ENCODE measurements at regions not wholly inside any gene's neighbourhood (a gene's known extent, or its start where the extent isn't known, plus 50 kb on each side); places are given as distances from the start of the nearest gene placed in this dataset.

GRCh38 chr2:120481446-120482194 lies 135.7 kb downstream of the INHBB start (continued):
- no peak for TF ChIP-seq ZNF496 (CRISPR knock-in tag; IDR thresholded peaks at IDR 0.05; ENCODE audit: insufficient replicate concordance)
- no peak for TF ChIP-seq MAFK (conservative IDR thresholded peaks at IDR 0.05 in 1 of 2, IDR thresholded peaks at IDR 0.05 in 1 of 2; ENCODE audit: low read length in 2 of 2)
- TF ChIP-seq ZNF782 (CRISPR knock-in tag; IDR thresholded peaks at IDR 0.05; ENCODE audit: borderline replicate concordance): no peak
- TF ChIP-seq PRMT3 (CRISPR knock-in tag; IDR thresholded peaks at IDR 0.05; ENCODE audit: borderline replicate concordance, low read depth): no peak
- TF ChIP-seq ZNF678 (CRISPR knock-in tag; IDR thresholded peaks at IDR 0.05): no peak
- TF ChIP-seq RXRA (CRISPR knock-in tag; IDR thresholded peaks at IDR 0.05): peak; percentile 49; the same call in 1 of the 2 replicates
- TF ChIP-seq ZNF644 (CRISPR knock-in tag; IDR thresholded peaks at IDR 0.05; ENCODE audit: low read depth): peak; percentile 38; the same call in 1 of the 2 replicates
- TF ChIP-seq ZBTB25 (CRISPR knock-in tag; IDR thresholded peaks at IDR 0.05): no peak
- TF ChIP-seq CC2D1A (CRISPR knock-in tag; IDR thresholded peaks at IDR 0.05): no peak
- TF ChIP-seq RNF2 (conservative IDR thresholded peaks at IDR 0.05; ENCODE audit: low read depth): 0 out of 2 replicates have a peak, but pooled peaks have one; percentile 24
- TF ChIP-seq ZNF296 (CRISPR knock-in tag; conservative IDR thresholded peaks at IDR 0.05): 0 out of 2 replicates have a peak, but pooled peaks have one; percentile 65
- TF ChIP-seq PHF5A (CRISPR knock-in tag; IDR thresholded peaks at IDR 0.05; ENCODE audit: low read depth, unreplicated experiment): no peak
- TF ChIP-seq ZNF572 (CRISPR knock-in tag; IDR thresholded peaks at IDR 0.05): no peak
- no peak for TF ChIP-seq PHF8 (CRISPR knock-in tag; IDR thresholded peaks at IDR 0.05)
- TF ChIP-seq ATF3 (CRISPR knock-in tag; IDR thresholded peaks at IDR 0.05): no peak
- TF ChIP-seq ZNF800 (CRISPR knock-in tag; IDR thresholded peaks at IDR 0.05): no peak
- TF ChIP-seq ZBTB2 (CRISPR knock-in tag; IDR thresholded peaks at IDR 0.05; ENCODE audit: low read depth): 0 out of 2 replicates have a peak, but pooled peaks have one; percentile 27
- no peak for TF ChIP-seq ZNF839 (CRISPR knock-in tag; IDR thresholded peaks at IDR 0.05; ENCODE audit: borderline replicate concordance)
- no peak for TF ChIP-seq ZSCAN30 (CRISPR knock-in tag; IDR thresholded peaks at IDR 0.05)
- TF ChIP-seq GTF2F1 (IDR thresholded peaks at IDR 0.05; ENCODE audit: low read length): no peak
- TF ChIP-seq YEATS4 (CRISPR knock-in tag; IDR thresholded peaks at IDR 0.05; ENCODE audit: borderline replicate concordance): no peak
- no peak for TF ChIP-seq ZNF781 (CRISPR knock-in tag; IDR thresholded peaks at IDR 0.05; ENCODE audit: borderline replicate concordance, not compliant biosample characterization)
- peak; percentile 61; the same call in 1 of the 2 replicates for TF ChIP-seq HDAC2 (CRISPR knock-in tag; IDR thresholded peaks at IDR 0.05)
- no peak for TF ChIP-seq ZNF557 (CRISPR knock-in tag; IDR thresholded peaks at IDR 0.05)
- TF ChIP-seq CEBPB (IDR thresholded peaks at IDR 0.05; ENCODE audit: borderline replicate concordance, low read depth, low read length): peak; percentile 54; the same call in 1 of the 2 replicates
- TF ChIP-seq ZNF790 (CRISPR knock-in tag; IDR thresholded peaks at IDR 0.05; ENCODE audit: borderline replicate concordance): no peak
- no peak for TF ChIP-seq TCF7L2 (IDR thresholded peaks at IDR 0.05; ENCODE audit: low read depth, low read length)
- TF ChIP-seq KDM3A (CRISPR knock-in tag; IDR thresholded peaks at IDR 0.05; ENCODE audit: low read depth): no peak
